ELR (cell line): ENCODE measurements at regions not wholly inside any gene's neighbourhood (a gene's known extent, or its start where the extent isn't known, plus 50 kb on each side); places are given as distances from the start of the nearest gene placed in this dataset.
A peak's percentile ranks its signal among the peaks of the same experiment; 100 is the strongest.

Experiments
- DNase-seq: peaks from one replicate; pipeline ENCODE4 v3.0.0-alpha.2; 2015; ENCODE audit warnings: low read depth

DNA sequence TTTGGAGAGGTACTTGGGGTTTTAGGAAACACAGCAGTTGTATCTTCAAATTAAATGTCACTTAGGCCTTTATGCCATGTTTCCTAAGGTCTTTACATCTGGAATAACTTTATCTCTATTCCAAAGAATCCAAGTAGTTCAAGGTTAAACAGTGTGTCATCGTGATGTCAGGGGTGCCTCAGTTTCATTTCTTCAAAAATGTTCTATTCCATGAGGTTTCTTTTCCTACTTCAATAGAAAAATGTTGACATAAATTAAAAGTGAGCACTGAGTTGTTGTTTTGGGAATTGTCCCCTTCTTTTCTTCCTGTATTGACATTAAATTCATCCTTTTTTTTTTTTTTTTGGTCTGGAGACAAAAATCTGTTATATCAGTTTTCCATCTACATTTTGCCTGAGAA lies 160.6 kb upstream of the C21orf91 start:
- no peak for DNase-seq

DNA sequence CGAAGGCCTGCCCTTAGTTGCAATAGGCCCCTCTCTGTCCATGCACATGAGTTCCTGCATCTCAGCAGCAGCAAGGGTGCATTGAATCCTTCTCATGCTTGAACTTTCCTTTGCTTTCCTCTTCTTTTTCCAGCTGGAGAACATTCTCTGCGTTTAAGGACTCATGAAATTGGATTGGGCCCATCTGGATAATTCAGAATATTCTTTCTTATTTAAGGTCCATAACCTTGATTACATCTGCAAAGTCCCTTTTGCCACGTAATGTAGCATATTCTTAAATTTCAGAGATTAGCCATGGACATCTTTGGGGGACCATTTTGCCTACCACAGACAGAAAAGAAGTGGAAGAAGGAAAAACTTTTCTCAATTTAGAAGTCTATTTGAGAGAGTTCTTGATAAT lies 159.7 kb upstream of the C21orf91 start:
- no peak for DNase-seq

DNA sequence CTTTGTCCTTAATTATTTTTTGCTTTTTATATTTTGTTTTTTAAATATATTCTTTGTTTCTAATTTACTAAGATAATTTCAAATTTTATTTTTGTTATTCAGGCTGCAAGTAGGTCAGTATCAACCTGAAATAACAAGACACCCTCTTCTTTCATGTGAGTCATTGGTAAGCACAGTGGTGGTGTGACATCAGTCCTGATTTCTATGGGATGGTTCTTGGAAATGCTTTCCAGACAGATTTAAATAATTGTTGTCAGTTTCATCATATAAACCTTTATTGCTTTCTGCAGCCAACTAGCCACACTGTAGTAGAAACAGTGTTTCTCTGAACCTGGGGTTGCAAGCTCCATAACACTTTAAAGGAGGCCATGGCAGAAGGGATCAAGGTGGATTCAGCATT lies 157.5 kb upstream of the C21orf91 start:
- no peak for DNase-seq

DNA sequence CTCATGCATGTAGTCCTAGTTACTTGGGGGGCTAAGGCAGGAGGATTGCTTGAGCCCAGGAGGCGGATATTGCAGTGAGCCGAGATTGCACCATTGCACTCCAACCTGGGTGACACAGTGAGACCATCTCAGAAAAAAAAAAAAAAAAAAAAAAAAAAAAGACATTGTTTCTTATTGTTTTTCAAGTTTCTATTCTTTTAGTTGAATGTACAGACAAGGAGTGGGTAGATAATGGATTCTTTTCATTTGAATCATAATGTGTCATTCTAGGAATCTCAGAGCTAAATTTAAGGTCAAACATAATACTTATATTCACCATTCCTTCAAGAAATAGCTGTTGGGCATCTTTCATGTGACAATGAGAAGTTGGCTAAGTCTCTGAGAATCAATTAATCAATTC lies 157.0 kb upstream of the C21orf91 start:
- DNase-seq, result no peak

DNA sequence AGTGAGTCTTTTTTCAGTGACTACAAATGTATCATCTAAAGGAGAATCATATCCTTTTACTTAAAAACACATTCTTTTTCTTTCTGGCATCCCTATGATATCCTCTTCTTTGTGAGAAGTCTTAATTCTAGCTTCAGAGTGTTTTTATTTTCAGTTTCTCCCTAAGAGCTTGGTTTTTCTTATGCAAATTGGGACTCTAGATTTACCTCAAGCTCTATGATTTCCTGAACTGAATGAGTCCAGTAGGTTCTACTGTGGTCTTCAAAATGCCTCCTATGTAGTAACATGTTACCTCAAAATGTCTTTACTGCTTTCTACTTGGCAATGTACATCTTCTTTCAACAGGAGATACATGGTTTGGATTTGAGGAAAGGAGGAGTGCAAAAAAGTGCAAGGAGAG lies 148.2 kb upstream of the C21orf91 start:
- no peak for DNase-seq

DNA sequence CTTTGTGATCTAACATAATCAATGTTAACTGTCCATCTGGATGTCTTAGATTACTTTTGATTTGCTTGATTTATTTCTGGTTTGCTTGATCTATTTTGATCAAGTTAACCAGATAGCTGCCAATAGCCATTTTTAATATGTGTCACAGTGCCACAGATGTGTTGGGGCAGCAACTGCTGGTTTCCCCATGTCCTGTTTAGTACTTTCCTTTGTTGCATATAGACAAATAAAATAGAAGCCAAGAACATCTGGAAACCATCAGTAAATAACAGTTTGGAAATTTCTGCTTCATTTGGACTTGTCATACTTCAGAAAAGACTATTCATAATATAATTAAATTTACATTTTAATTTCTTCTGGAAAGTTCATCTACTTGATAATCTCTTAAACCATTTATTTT lies 145.6 kb upstream of the C21orf91 start:
- no peak for DNase-seq

DNA sequence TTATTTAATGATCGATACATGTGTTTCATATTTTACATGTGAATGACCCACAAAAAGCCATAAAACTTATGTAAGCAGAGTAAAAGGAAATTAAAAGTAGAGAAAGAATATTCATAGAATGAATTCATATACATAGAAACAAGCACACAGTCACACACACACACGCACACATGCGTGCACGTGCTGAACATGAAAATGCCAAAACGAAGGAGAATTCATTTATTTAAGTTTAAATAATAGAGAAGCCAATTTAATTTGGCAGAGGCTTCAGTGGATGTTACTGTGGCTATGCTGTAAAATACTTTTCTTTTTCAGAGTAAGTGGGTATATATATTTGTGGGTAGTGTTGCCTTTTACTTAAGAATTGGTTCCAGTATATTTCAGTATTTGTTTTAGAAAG lies 145.0 kb upstream of the C21orf91 start:
- DNase-seq, result no peak

DNA sequence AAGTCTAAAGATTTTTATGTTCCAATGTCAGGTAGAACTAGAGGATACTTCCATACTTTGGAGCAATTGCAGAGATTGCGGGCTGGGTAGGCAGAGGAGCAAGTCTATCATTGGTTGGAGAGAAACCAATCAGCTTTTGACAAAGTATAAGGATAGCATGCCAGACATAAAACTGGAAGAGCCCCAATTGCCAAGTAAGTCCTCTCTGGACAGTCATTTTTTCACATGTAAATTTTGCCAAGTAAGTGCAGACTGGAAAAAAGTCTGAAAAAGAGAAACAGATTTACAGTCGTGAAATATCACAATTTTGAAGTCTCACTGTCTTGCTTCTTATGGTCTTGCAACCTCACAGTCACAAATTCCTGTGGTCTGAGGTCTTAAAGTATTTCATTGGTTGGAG lies 131.4 kb upstream of the C21orf91 start:
- DNase-seq, result peak; percentile 0

DNA sequence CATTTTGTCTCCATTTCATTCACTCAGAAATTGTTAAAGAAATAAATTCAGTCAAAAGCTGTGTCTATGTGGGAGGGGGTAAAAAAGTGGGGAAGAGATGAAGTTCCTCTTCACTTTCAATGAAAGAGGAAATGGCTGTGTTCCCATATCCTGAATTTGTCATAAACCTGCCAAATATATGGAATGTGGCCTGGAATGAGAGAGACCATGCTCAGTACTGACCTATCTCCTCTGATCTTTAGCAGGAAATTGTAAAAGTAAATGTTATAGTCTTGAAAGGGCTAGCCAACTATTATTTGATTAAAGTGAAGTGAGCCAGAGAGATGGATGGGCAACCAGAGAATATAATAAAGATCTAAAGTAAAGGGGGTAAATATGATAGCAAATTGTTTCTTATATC lies 130.3 kb upstream of the C21orf91 start:
- no peak for DNase-seq

DNA sequence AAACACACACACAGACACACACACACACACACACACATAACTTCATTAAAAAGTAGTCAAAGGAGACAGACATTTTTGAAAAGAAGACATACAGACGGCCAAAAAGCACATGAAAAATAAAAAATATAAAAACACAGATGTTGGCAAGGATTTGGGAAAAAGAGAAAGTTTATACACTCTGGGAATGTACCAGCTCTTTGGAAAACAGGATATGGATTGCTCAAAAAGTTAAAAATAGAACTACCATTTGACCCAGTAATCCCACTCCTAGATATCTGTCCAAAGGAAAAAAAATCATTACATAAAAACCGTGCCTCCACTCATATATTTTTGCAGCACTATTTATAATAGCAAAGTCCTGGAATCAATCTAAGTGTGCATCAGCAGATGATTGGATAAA lies 128.4 kb upstream of the C21orf91 start:
- no peak for DNase-seq

DNA sequence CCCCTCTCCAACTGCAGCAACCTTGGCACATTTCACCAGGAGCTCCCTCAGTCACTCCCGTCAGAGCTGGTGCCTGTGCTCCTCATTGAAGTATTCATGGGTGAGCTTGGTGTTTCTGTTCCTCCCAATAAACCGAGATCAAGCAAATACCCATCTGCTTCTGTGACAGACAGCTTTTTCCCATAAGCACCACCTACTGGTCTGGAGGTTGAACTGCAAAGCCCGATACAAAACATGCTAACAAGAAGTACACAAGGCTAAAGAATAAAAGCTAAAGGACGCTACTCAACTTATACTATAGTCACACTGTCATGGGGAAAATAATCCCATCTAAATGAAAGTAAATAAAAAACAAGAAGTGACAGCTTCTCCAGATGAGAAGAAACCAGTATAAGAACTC lies 111.9 kb upstream of the C21orf91 start:
- DNase-seq, result no peak

DNA sequence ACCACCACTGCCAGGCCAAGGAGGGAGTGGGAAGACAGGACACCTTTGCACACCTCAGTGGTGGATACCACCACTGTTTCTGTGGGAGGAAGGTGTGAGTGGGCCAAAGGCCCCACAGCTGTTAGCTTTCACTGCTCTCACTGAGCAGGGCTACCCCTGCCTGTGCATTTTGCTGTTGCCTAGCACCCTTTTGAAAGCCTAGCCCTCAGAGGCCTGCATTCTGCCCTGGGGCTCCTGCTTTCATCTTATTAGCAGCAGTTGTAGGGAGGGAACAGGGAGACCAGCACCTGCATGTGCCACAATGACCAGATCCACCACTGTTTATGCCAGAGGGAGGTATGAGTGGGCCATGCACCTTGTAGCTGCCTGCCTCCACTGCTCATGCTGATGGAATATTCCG lies 110.9 kb upstream of the C21orf91 start:
- no peak for DNase-seq

DNA sequence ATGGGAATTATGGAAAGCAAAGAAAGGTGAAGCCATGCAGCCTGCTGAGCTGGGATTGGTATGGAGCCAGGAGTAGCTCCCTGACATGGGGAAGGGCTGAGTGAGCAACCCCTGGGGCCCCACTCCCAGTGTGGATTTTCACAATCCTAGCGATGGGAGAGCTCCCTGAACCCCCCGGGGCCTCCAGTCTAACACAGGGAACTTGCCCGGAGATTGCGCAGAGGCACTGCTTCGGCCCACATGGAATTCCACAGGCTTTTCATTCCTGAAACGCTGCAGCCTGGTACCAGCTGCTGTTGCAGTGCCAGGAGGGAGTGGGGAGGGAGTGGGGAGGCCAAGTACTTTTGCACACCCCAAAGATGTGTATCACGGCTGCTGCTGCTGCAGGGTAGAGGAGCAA lies 110.4 kb upstream of the C21orf91 start:
- DNase-seq, result no peak

DNA sequence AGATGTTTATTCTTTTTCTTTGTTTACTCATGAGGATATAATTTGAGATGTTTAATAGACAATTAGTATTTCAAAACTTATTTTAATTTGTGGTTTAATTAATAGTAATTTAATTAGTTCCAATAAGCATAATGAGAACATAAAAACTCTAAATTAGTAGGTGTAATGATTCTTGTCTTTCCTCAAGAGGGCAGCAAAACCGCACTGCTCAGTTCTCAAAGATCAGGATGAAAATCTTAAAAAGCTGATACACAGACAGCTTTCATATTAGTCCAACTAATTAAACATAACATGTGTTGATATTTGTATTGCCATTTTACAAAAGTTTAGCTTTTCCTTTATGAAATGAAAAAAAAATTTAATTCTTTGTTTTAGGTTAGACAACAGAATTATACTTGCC lies 106.7 kb upstream of the C21orf91 start:
- peak; percentile 30 for DNase-seq

DNA sequence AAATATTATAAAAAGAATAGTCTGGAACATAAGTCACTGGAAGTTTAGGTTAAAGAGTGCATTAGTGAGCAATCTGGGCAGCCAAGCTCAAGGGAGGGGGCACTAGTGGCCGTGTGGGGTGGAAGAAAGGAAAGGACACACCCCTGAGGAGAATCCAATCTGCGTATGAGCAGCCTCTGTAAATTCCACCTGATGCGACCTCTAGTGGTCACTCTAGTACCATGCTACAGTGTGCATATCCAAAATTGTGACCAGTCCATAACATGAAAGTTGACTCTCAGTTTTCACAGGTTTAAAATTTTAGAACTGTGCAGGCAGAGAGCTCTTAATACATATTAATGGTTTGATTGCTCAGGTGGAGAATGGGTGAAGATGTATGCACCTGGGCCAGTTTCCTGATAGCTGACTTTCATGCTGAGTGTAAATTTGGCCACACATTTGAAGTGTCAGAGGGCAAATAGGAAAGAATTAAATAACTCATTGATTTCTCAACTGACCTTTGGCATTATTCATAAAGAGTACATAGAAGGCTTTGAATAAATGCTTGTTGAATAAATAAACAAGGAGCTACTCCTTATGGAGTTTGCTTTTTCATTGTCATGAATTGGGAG lies 105.9 kb upstream of the C21orf91 start:
- DNase-seq, result peak; percentile 66

DNA sequence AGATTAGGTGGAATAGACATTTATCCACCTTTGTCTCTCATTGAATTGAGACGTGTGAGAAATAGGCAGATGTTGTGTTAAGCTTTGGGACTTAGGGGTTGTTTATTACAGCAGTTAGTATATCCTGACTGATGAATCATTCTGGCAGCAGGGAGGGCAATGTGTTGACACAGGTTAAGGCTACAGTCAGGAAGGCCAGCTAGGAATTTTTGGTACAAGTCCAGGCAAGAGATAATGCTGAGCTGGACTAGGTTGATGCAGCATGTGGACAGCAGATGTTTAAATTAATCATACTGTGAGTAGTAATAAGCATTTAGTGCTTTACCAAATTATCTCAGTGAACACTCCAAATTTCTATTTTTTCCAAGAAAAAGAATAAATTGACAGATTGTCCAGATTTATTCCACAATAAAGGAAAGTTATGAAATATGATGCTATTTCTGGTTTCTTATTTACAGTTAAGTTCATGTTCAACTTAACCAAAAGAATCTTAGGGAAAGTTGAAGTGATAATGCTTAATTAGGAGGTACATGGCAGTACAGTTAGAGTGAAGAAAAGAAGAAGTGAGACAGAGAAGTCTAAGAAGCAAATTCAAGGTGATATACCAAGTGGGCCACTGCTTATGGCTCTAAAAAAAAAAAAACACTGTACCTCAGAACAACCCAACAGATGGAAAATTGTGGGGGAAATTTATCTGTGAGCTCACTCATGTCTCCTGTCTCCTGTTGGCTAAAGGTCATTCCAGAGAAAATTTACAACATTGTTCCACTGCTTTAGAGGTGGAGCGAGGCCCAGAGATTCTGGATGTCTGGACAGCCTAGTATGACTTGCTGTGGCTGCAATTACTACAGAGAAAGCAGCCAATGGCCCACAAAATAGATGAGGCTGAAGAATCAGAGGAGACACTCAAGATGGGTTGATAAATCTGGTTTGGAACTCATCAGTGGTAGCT lies 102.7 kb upstream of the C21orf91 start:
- peak; percentile 50 for DNase-seq

DNA sequence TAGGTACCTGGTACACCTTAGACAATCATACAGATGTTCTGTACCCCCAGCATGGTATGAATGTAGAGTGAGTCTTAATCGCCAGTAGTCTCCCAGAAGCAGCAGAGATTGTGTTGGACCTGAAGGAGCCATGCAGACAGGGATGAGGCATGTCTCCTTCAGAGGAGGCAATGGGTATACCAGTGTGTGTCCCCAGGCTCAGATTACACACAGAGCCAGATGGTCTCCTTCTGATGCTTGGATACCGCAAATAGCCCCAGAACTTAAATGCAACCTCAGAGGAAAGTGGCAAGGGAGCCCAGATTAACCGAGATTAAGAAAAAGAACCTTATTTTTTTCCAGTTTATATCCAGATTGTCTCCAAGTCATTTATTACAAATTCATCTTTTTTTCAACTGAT lies 96.8 kb upstream of the C21orf91 start:
- DNase-seq, result no peak

DNA sequence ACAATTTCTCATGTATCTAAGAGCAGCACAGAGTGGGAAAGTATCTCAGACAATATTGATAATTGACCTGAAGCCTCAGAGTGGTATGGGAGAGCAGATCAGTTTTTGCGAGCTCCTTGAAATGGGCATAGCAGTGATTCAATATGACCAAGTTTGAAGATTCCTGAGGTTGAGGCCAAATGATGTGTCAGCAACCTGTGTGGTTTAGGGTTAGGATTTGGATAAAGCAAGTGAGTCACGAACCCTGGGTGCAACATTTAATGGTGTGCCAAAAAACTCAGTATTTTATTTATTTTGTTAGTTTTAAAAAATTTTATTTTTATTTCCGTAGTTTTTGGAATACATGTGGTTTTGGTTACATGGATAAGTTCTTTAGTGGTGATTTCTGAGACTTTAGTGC lies 92.5 kb upstream of the C21orf91 start:
- DNase-seq, result peak; percentile 19

DNA sequence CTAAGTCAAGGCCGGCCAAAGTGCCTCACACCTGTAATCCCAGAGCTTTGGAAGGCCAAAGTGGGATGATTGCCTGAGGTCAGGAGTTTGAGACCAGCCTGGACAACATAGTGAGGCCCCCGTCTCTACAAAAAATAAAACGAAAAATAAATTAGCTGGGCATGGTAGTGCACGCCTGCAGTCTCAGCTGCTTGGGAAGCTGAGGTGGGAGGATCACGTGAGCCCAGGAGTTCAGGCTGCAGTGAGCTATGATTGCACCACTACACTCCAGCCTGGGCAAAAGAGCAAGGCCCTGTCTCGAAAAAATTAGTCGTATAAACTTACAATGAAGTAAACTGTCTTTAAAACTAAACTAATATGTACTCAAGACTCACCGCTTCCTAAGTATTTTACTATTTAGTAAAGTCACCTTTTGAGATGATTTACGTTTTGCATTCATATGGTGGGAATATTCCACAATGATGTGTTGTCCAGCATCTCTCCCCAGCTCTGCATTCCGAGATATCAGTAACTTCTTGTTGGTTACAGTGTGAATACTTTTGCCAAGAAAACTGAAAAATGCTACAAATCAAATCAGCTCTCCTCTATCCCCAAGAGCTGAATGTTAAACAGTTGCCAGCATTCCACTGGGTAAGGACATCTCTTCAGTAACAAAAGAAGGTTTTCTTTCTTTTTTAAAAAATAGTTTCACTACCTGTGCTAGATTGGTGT lies 84.9 kb upstream of the C21orf91 start:
- no peak for DNase-seq

DNA sequence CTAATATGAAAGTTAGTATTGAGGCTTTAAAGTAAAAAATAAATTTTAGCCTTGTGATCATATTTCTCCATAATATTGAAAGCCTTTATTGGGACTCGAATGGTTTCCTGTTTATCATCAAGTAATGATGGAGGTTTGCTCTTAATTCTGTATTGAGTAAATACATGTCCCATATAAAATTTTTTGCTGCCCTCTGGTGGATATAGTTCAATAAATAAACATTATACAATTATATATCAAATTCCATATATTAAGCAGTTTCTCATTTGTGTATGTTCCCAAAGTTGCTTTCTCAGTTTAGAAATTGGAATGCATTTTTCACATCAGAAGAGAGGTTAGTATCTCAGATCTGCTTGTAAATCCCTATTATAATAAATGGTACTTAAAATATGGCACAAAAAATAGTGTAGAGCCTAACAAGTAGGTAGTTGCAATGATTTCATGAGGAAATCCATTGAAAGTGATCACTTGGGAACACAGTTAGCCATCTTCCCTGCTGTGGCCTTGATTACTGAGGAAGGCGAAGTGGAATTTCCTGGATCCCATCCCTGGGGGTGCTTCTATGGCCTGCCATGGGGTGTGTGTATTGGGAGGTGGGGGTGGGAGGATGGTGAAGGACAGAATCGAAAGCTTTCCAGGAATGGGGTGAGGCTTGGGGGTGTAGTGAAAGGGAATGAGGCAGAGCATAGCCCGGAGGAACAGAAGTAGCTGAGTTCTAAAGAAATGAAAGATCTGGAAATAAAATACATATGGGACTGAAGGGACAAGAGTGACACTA lies 84.1 kb upstream of the C21orf91 start:
- peak; percentile 64 for DNase-seq

DNA sequence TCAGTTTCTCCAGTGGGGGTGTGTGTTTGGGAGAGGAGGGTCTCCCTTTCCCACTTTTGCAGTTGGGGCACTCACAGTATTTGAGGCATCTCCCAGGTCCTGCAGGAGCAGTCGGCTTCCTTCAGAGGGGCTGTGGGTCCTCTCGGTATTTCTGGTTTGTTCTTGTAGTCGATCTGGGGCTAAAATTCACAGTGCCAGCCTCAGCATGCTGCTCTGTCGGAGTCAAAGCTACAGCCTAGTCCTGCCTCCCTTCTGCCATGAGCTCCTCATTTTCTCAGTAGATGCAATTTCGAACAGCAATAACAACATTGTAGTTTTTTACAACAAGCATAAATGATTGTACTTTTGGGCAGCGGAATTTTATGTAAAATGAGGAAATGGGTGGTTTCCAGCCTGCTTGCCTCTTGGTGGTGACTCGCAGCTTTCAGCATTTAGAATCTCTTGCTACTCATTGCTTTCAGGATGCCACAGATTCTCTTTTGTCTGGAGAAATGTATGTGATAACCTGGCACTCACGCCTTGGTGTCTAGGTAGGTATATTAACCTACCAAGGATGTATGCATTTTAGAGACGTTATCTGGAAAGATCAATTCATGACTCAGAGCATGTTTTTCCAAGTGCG lies 82.4 kb upstream of the C21orf91 start:
- DNase-seq, result no peak

DNA sequence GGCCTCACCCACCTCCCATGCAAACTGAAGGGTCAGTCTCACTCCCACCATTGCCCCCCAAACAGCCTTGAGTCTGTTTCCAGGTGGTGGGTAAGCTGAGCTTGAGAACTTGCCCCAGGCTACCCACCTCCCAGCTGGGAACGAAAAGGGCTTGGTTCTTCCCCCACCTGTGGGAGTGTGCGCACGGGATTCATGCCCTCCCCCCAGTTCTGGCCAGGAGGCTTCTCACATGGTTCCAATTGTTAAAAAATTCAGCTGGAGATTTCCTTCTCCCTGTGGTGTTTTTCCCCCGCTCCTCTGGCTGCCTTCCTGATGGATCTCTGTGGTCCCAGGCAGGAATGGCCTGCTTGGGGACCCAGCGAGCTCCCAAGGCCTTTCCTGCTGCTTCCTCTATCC lies 81.8 kb upstream of the C21orf91 start:
- no peak for DNase-seq
